Activated CD8-positive, alpha-beta memory T cell treated with anti-CD3 and anti-CD28 coated beads for 36 hours (primary cell): ENCODE measurements at regions not wholly inside any gene's neighbourhood (a gene's known extent, or its start where the extent isn't known, plus 50 kb on each side); places are given as distances from the start of the nearest gene placed in this dataset.

Experiments used
- CTCF ChIA-PET: fragments of 350-600 bp; sonication (Branson Sonifier 250); formaldehyde crosslinking; loops from one replicate; lab custom pipeline; 2021; ENCODE audit warnings: antibody characterized with exemption; lab: Charles Lee
- POLR2A ChIA-PET: fragments of 350-600 bp; sonication (Branson Sonifier 250); formaldehyde crosslinking; loops from one replicate; lab custom pipeline; 2021; ENCODE audit warnings: antibody characterized with exemption; lab: Charles Lee

DNA sequence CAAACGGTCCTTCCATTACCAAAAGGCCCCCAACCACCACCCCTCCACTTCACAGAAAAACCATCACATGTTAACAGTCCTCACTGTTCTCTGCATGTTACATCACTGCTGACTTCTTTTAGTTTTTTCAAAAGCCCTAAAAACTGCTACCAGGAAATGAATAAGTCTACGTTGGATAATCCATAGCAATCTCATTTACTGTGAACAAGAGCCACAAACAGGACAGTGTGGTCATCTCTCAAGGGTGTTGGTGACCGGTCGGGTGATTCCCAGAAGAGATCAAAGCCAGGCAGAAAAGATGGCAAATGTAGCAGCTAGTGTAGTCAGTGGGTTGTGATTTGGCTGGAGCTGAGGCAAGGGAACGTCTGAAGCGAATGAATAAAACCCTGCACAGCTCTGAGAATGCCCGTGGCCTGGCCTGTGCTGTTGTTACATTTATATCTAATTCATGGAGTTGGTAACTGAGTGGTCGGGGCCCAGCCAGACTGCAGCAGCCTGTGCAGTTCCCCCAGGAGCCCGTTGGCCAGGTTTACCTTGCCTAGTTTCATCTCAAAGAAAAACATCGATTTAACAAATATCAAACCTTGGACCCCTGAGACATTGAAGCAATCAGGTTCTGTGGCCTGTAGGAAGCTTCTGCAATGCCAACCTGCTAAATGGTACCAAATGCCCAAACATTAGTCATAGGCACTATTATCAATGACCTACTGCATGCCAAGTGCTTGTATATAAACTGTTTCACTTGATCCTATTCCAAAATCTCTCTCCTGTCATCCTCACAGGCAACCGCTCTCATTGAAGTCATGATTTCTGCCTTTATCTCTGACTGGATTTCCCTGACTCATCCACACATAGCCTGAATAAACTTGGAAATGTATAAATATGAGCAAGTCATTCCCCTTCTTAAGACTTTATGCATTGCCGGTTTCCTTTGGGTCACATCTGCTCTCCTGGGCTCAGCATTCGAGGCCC, 153.8 kb upstream of the SERP2 start:
- ChIA-PET CTCF (no interaction called here), POLR2A (no interaction called here)

DNA sequence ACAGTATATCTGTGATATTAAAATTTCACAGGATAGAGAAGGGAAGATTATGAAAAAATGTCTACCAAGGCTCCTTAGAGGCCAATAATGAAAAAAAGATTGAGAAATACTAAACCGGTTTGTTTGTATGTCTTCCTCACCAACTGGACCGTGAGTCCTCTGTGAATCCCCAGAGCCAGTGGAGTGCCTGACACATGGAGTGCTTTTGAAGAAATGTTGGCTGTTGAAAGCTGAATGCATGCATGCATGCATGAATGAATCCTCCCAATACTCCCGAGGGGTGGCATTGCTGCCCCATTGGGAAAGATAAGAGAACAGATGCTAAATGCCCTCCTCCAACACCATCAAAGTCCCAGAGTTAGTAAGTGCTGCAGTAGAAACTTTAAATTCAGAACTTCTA, 152.7 kb upstream of the SERP2 start:
- CTCF ChIA-PET = no interaction called here
- POLR2A ChIA-PET = no interaction called here

DNA sequence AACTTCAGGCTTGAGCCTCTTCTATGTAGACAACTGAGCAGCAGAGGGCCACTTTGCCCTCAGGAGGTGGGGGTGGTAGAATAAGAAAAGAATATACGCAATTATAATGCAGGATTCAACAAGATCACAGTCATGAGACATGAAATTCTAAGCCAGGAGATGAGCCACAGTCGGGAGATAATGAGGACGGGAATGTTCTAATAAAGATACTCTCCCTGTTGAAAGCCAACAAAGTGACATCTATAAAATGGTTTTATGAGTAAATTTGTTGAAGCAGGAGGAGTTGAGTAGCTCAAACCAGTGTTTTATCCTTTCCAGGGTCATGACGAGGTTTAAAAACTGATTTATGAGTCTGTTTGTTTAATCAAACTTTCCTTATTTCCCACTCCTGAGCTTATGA, 152.0 kb upstream of the SERP2 start:
- ChIA-PET CTCF (no interaction called here), POLR2A (no interaction called here)

DNA sequence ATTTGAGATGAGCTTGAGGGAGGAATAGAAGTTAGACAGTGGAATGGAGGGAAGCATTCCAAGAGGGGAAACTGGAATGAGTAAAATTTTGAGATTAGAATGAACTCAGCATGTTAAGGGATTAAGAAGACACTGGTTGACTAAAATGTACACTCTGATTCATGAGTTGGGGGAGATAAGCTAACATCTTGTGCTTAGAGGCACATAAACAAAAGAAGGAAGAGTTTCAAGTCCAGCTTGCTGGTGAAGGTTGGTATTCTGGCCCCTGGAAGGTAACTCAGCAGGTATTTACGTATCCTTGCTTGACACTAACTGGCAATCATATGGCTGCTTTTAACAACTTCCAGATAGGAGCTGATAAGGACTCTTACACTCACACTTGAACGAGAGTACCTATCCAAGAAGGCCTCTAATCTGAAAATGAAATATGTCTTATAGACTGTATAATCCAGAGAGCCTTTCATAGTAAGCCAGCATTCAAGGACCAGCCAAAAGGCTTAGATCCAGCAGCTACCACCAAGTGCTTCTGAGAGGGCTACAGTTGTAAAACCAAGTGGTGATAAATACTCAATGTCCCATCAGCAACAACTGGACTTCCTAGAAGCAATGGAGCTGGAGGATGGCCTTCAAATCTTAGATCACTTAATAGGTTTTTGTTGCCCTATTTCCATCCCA, 149.7 kb upstream of the SERP2 start:
- ChIA-PET CTCF (no interaction called here), POLR2A (no interaction called here)

DNA sequence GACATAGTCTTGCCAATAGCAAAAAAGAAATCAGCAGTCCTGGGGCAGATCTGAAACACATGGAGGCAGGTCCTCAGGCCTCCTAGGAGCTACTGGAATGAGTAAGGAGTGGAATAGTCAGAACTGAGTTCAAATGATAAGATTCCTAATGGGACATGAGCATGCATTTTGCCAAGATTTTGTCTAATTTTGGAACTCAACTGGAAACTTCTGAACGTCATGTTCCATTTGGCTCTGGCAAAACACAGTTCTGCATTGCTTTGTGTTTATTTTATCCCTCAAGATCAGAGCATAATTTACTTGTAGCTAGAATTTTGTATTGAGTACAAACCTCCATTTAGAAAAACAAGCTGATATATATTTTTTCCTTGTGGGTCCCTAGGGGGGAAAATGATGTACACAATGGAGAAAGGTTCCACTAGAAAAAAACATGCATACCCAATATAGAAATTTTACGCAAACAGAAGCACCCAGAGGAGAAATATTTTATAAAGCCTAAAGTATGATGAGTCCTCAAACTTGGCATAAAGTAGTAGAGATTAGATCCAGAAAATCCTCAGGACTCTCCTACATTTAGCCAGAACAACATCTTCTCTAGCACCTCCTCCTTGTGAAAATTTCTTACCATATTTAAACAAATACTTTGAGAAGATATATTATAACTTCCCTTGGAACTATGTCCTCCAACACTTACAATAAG, 149.0 kb upstream of the SERP2 start:
- ChIA-PET POLR2A (no interaction called here), CTCF (no interaction called here)

GRCh38 chr13:44229371-44230030, 144.1 kb upstream of the SERP2 start:
- ChIA-PET CTCF (no interaction called here), POLR2A (no interaction called here)

GRCh38 chr13:44230071-44230470, 143.6 kb upstream of the SERP2 start:
- CTCF ChIA-PET = no interaction called here
- POLR2A ChIA-PET = no interaction called here

- POLR2A ChIA-PET = no interaction called here
- CTCF ChIA-PET = no interaction called here
These were observed 142.9 kb upstream of the SERP2 start for GRCh38 chr13:44230736-44231135.

- CTCF ChIA-PET = no interaction called here
- POLR2A ChIA-PET = no interaction called here
These were observed 141.7 kb upstream of the SERP2 start for GRCh38 chr13:44231786-44232516.

DNA sequence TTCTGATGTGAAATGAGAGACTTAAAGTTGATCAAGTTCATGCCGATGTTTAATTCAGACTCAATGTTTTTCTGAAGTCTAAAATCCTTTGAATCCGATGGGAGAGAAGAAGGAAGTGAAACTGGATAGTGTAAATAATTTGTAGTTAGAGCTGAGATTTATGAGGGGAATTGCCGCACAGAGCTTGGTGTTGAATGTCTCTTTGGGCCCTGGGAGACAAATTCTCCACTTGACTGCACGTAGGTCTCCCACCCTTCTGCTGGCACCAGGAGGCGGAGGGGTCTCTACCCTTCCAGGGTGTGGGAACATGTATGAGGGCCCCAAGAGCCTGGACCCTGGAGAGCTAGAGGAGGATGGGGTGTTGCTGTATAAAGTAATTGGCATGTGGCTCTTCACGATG, 140.8 kb upstream of the SERP2 start:
- POLR2A ChIA-PET = no interaction called here
- CTCF ChIA-PET = no interaction called here

- ChIA-PET POLR2A (no interaction called here), CTCF (no interaction called here)
These were observed 139.1 kb upstream of the SERP2 start for GRCh38 chr13:44234566-44234965.

- CTCF ChIA-PET = interaction anchor here (1.1 kb wide), 1 partner anchor 22 kb away, joined by 3 read pairs; no protein-coding TSS in a partner anchor
These were observed 137.3 kb upstream of the SERP2 start for GRCh38 chr13:44236370-44236769.

DNA sequence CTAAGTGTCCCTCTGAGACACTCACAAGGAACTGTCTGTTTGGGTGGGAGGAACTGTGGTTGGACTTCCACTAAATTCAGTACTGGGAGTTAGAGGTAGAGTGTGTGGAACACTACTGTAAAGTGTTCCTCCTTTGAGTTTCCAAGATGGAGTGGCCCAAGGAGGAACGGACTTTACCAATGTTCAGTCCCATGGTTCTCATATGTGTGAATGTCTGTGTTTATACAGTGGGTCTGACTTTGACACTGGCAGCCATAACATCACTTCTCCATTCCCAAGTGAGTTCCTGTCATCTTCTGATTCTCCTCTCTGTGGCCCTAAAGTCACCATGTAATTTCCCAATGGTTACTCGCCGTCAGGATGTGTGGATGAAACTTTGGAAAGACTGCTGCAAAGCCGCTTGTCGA, 136.8 kb upstream of the SERP2 start:
- ChIA-PET CTCF (interaction anchor here (1.1 kb wide), 1 partner anchor 22 kb away, joined by 3 read pairs; no protein-coding TSS in a partner anchor), POLR2A (no interaction called here)

More at GRCh38 chr13:44236370-44236769, 137.3 kb upstream of the SERP2 start:
- POLR2A ChIA-PET = no interaction called here

GRCh38 chr13:44237276-44237767, 136.3 kb upstream of the SERP2 start:
- POLR2A ChIA-PET = no interaction called here

GRCh38 chr13:44237881-44238421, 135.7 kb upstream of the SERP2 start:
- POLR2A ChIA-PET = no interaction called here
- CTCF ChIA-PET = no interaction called here

More at GRCh38 chr13:44237276-44237767, 136.3 kb upstream of the SERP2 start:
- CTCF ChIA-PET = no interaction called here

DNA sequence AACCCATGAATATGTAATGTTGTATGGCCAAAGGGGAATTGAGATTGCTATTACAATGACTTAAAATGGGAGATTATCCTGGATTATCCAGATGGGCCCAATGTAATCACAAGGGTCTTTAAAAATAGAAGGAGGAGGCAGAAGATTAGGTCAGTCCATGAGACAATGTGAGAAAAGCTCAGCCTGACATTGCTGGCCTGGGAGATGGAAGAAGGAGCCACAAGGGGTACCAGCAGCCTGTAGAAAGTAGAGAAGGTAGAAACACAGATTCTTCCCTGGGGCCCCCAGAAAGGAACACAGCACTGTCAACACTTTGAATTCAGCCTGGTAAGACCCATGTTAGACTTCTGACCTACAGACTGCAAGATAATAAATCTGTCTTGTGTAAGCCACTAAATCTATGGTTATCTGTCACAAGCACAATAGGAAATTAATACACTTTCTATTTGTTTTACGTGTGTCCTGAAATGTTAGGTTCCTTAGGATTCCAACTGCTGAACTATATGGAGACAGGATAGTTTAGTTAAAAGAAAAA, 132.9 kb upstream of the SERP2 start:
- POLR2A ChIA-PET = no interaction called here
- CTCF ChIA-PET = no interaction called here

- CTCF ChIA-PET = no interaction called here
These were observed 132.0 kb upstream of the SERP2 start for GRCh38 chr13:44241638-44242037.

GRCh38 chr13:44242766-44243165, 130.9 kb upstream of the SERP2 start:
- POLR2A ChIA-PET = no interaction called here
- CTCF ChIA-PET = interaction anchor here (0.8 kb wide), 1 partner anchor 195 kb away, joined by 3 read pairs; no protein-coding TSS in a partner anchor

More at GRCh38 chr13:44241638-44242037, 132.0 kb upstream of the SERP2 start:
- POLR2A ChIA-PET = no interaction called here
